ENCODE measurements at regions not wholly inside any gene's neighbourhood (a gene's known extent, or its start where the extent isn't known, plus 50 kb on each side); places are given as distances from the start of the nearest gene placed in this dataset.

DNA sequence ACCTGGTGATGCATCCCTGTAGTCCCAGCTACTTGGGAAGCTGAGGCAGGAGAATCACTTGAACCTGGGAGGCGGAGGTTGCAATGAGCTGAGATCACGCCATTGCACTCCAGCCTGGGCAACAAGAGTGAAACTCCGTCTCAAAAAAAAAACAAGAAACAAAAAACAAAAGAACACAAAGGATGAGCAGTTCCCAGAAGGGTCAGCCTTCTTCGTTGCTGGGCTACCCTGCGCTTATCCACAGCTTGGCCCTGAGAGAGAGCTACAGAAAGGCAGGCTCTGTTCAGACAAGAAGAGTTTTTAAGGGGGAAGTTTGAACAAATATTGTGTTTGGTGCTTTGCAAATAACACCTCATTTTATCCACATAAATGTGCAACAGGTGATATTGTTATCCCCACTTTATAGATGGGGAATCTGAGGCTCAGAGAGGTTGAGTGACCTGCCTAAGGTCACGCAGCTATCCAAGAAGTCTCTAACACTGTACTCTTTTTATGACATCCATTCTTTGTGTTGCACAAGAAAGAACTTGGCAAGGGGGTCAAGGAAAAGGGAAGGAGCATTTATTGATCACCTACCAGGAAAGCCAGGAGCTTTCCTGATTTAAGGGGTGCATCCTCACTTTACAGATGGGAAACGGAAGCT lies 63.7 kb upstream of the NEURL1B start:
- no peak for ATAC-seq

DNA sequence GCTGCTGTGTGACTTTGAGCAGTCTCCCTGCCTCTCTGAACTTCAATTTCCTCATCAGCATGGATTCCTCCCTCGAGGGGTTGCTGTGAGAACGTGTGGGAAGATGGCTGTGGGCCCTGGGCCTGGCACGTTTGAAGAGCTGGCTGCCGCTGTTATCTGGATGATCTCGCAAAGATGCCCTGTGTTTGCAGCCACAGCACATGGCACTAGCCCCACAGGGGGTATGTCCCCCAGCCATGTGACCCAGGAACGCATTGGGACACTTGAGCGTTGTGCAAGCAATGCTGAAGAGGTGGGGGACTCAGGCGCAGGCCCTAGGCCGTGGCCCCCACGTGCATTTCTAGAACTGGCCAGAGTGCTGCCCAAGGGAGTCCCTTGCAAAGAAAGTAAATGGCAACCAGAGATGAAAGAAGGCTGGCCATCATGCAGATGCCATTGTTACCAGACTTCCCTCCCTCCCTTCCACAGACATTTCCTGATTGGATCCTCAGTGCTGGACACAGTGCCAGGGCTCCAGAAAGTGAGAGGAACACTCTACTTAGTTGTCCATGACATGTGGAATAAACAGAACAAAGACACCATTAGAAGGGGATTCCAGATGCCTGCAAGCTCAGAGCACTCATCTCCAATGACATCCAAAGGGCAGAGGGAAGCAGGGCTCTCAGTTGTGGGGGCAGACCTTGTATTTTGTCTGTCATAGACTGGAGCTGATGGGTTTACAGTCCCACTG lies 65.1 kb upstream of the NEURL1B start:
- TF ChIP-seq ISL1 (CRISPR knock-in tag; IDR thresholded peaks at IDR 0.05) (no peak), PPARA (CRISPR knock-in tag; IDR thresholded peaks at IDR 0.05; ENCODE audit: borderline replicate concordance) (no peak), OSR1 (CRISPR knock-in tag; IDR thresholded peaks at IDR 0.05) (no peak)
- TF ChIP-seq, protein P1, sequence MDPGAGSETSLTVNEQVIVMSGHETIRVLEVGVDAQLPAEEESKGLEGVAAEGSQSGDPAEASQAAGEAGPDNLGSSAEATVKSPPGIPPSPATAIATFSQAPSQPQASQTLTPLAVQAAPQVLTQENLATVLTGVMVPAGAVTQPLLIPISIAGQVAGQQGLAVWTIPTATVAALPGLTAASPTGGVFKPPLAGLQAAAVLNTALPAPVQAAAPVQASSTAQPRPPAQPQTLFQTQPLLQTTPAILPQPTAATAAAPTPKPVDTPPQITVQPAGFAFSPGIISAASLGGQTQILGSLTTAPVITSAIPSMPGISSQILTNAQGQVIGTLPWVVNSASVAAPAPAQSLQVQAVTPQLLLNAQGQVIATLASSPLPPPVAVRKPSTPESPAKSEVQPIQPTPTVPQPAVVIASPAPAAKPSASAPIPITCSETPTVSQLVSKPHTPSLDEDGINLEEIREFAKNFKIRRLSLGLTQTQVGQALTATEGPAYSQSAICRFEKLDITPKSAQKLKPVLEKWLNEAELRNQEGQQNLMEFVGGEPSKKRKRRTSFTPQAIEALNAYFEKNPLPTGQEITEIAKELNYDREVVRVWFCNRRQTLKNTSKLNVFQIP (CRISPR knock-in tag; IDR thresholded peaks at IDR 0.05; ENCODE audit: borderline replicate concordance, low read depth): no peak
- ATAC-seq: no peak

More for the DNA sequence above, 63.7 kb upstream of the NEURL1B start:
- TF ChIP-seq ZNF8 (CRISPR knock-in tag; IDR thresholded peaks at IDR 0.05) (no peak), ZNF565 (CRISPR knock-in tag; conservative IDR thresholded peaks at IDR 0.05; ENCODE audit: low read depth) (no peak), RARB (CRISPR knock-in tag; IDR thresholded peaks at IDR 0.05) (no peak)

DNA sequence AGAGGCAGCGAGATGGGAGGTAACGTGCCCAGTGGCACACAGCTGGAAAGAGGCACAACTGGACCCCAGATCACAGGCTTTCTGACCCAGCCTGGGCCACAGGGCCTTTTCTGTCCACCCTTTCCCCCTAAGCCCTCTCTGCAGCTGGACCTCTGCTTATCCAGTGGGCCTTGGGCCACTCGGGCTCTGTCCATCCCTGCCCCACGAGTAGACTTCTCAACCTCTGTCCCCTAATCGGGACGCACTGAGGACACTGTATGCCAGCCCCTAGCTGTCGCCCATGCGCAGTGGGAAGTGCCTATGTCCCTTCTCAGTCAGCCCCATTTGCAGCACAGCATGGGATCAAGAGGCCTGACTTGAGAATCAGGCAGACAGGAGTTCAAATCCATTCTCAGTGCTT lies 65.6 kb upstream of the NEURL1B start:
- ATAC-seq: no peak
- TF ChIP-seq, protein P2, sequence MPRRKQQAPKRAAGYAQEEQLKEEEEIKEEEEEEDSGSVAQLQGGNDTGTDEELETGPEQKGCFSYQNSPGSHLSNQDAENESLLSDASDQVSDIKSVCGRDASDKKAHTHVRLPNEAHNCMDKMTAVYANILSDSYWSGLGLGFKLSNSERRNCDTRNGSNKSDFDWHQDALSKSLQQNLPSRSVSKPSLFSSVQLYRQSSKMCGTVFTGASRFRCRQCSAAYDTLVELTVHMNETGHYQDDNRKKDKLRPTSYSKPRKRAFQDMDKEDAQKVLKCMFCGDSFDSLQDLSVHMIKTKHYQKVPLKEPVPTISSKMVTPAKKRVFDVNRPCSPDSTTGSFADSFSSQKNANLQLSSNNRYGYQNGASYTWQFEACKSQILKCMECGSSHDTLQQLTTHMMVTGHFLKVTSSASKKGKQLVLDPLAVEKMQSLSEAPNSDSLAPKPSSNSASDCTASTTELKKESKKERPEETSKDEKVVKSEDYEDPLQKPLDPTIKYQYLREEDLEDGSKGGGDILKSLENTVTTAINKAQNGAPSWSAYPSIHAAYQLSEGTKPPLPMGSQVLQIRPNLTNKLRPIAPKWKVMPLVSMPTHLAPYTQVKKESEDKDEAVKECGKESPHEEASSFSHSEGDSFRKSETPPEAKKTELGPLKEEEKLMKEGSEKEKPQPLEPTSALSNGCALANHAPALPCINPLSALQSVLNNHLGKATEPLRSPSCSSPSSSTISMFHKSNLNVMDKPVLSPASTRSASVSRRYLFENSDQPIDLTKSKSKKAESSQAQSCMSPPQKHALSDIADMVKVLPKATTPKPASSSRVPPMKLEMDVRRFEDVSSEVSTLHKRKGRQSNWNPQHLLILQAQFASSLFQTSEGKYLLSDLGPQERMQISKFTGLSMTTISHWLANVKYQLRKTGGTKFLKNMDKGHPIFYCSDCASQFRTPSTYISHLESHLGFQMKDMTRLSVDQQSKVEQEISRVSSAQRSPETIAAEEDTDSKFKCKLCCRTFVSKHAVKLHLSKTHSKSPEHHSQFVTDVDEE (CRISPR knock-in tag; IDR thresholded peaks at IDR 0.05): no peak
- TF ChIP-seq ARNTL (CRISPR knock-in tag; IDR thresholded peaks at IDR 0.05; ENCODE audit: borderline replicate concordance, low read depth) (no peak), ZC3H10 (CRISPR knock-in tag; IDR thresholded peaks at IDR 0.05) (no peak), TOX (CRISPR knock-in tag; IDR thresholded peaks at IDR 0.05; ENCODE audit: borderline replicate concordance) (no peak), ZFP30 (CRISPR knock-in tag; IDR thresholded peaks at IDR 0.05) (no peak)
- TF ChIP-seq, protein P1 (CRISPR knock-in tag; IDR thresholded peaks at IDR 0.05; ENCODE audit: borderline replicate concordance, low read depth): no peak

DNA sequence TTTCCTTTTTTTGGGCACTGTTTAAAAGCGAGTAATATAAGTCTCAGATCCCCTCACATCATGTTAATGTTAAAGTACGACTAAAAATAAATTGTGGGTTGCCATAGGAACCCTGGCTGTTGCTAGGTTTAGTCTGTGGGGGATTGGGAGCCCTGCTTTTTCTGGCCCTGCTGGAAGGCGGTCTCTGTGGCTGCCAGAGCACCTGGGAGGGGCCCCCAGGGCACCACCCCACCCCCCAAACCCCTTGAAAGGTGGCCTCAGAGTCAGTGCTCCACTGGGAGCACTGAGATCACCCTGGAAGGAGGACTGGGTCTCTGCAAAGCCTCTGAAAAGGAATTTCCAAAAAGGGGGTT lies 66.2 kb upstream of the NEURL1B start:
- ATAC-seq: no peak
- TF ChIP-seq TOX (CRISPR knock-in tag; IDR thresholded peaks at IDR 0.05; ENCODE audit: borderline replicate concordance) (no peak), SNAI2 (CRISPR knock-in tag; IDR thresholded peaks at IDR 0.05) (no peak), CSDC2 (CRISPR knock-in tag; IDR thresholded peaks at IDR 0.05) (no peak), ARNTL (CRISPR knock-in tag; IDR thresholded peaks at IDR 0.05; ENCODE audit: borderline replicate concordance, low read depth) (no peak), ZC3H10 (CRISPR knock-in tag; IDR thresholded peaks at IDR 0.05) (no peak), ZFP3 (CRISPR knock-in tag; IDR thresholded peaks at IDR 0.05) (no peak), TCF4 (CRISPR knock-in tag; IDR thresholded peaks at IDR 0.05; ENCODE audit: borderline replicate concordance) (no peak), ZNF70 (CRISPR knock-in tag; IDR thresholded peaks at IDR 0.05) (no peak), PPARA (CRISPR knock-in tag; IDR thresholded peaks at IDR 0.05; ENCODE audit: borderline replicate concordance) (no peak), ZNF8 (CRISPR knock-in tag; IDR thresholded peaks at IDR 0.05) (no peak), ESRRG (CRISPR knock-in tag; IDR thresholded peaks at IDR 0.05) (no peak), ZFP30 (CRISPR knock-in tag; IDR thresholded peaks at IDR 0.05) (no peak), ZNF565 (CRISPR knock-in tag; conservative IDR thresholded peaks at IDR 0.05; ENCODE audit: low read depth) (no peak), RARB (CRISPR knock-in tag; IDR thresholded peaks at IDR 0.05) (no peak)
- TF ChIP-seq, protein P3, sequence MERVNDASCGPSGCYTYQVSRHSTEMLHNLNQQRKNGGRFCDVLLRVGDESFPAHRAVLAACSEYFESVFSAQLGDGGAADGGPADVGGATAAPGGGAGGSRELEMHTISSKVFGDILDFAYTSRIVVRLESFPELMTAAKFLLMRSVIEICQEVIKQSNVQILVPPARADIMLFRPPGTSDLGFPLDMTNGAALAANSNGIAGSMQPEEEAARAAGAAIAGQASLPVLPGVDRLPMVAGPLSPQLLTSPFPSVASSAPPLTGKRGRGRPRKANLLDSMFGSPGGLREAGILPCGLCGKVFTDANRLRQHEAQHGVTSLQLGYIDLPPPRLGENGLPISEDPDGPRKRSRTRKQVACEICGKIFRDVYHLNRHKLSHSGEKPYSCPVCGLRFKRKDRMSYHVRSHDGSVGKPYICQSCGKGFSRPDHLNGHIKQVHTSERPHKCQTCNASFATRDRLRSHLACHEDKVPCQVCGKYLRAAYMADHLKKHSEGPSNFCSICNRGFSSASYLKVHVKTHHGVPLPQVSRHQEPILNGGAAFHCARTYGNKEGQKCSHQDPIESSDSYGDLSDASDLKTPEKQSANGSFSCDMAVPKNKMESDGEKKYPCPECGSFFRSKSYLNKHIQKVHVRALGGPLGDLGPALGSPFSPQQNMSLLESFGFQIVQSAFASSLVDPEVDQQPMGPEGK (CRISPR knock-in tag; IDR thresholded peaks at IDR 0.05; ENCODE audit: borderline replicate concordance): no peak
- TF ChIP-seq, protein P4, sequence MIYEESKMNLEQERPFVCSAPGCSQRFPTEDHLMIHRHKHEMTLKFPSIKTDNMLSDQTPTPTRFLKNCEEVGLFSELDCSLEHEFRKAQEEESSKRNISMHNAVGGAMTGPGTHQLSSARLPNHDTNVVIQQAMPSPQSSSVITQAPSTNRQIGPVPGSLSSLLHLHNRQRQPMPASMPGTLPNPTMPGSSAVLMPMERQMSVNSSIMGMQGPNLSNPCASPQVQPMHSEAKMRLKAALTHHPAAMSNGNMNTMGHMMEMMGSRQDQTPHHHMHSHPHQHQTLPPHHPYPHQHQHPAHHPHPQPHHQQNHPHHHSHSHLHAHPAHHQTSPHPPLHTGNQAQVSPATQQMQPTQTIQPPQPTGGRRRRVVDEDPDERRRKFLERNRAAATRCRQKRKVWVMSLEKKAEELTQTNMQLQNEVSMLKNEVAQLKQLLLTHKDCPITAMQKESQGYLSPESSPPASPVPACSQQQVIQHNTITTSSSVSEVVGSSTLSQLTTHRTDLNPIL (CRISPR knock-in tag; IDR thresholded peaks at IDR 0.05; ENCODE audit: low read depth): no peak
- TF ChIP-seq, protein P5, sequence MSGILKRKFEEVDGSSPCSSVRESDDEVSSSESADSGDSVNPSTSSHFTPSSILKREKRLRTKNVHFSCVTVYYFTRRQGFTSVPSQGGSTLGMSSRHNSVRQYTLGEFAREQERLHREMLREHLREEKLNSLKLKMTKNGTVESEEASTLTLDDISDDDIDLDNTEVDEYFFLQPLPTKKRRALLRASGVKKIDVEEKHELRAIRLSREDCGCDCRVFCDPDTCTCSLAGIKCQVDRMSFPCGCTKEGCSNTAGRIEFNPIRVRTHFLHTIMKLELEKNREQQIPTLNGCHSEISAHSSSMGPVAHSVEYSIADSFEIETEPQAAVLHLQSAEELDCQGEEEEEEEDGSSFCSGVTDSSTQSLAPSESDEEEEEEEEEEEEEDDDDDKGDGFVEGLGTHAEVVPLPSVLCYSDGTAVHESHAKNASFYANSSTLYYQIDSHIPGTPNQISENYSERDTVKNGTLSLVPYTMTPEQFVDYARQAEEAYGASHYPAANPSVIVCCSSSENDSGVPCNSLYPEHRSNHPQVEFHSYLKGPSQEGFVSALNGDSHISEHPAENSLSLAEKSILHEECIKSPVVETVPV (CRISPR knock-in tag; IDR thresholded peaks at IDR 0.05): no peak

All from SK-N-SH treated with all-trans-retinoic acid at 6 μM for 48 hours (cell line).